22Rv1 (cell line): ENCODE measurements at regions not wholly inside any gene's neighbourhood (a gene's known extent, or its start where the extent isn't known, plus 50 kb on each side); places are given as distances from the start of the nearest gene placed in this dataset.

ENCODE experiments used
- CTCF ChIP-seq: fragments of 450-650 bp; IDR thresholded peaks from 2 replicates; pipeline ENCODE4 v1.5.1; 2017; ENCODE audit warnings: mild to moderate bottlenecking
- ZFX ChIP-seq: fragments of 450-650 bp; IDR thresholded peaks from 2 replicates; pipeline ENCODE4 v1.6.1; 2017; ENCODE audit warnings: antibody characterized with exemption, borderline replicate concordance

GRCh38 chr2:34308140-34308539 lies 709.0 kb upstream of the FAM98A start:
- TF ChIP-seq CTCF: no peak
- TF ChIP-seq ZFX: no peak
